ENCODE measurements at regions not wholly inside any gene's neighbourhood (a gene's known extent, or its start where the extent isn't known, plus 50 kb on each side); places are given as distances from the start of the nearest gene placed in this dataset.

- TF ChIP-seq REST (IDR thresholded peaks at IDR 0.05; ENCODE audit: insufficient read depth in 1 of 2, low read depth in 2 of 2, low read length in 2 of 2), result no peak
- TF ChIP-seq FOXP2 (optimal IDR thresholded peaks at IDR 0.05; ENCODE audit: borderline replicate concordance, extremely low read depth, extremely low read length, insufficient read depth), result no peak
- TF ChIP-seq TAF1 (IDR thresholded peaks at IDR 0.05; ENCODE audit: borderline replicate concordance, insufficient read depth, low read length), result no peak
- TF ChIP-seq POLR2AphosphoS5 (IDR thresholded peaks at IDR 0.05; ENCODE audit: low read depth, low read length), result no peak
- TF ChIP-seq SIN3A (IDR thresholded peaks at IDR 0.05; ENCODE audit: borderline replicate concordance, insufficient read depth, low read length), result no peak
These were observed 92.0 kb downstream of the ZNF608 start for GRCh38 chr5:124654418-124654817.

DNA sequence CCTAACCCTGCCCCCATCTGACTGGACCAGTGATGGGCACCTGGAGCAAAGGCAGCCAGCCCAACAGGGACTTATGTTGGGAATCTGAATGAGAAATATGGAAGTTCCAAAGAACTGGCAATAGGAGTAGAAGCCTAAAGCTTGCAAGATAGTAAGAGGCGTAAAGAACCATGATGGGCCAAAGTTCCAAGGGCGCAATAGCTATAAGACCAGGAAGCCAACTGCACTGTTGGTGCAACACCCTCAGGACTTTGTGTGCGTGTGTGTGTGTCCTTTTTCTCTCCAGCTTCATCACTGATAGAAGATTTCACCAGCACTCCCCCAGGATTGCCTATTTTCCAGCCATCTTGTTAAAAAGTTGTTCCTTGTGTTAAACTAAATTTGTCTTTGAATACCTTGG is 92.8 kb downstream of the ZNF608 start:
- TF ChIP-seq SIN3A (IDR thresholded peaks at IDR 0.05; ENCODE audit: borderline replicate concordance, insufficient read depth, low read length) (no peak), TAF1 (IDR thresholded peaks at IDR 0.05; ENCODE audit: borderline replicate concordance, insufficient read depth, low read length) (no peak), POLR2AphosphoS5 (IDR thresholded peaks at IDR 0.05; ENCODE audit: low read depth, low read length) (no peak), REST (IDR thresholded peaks at IDR 0.05; ENCODE audit: insufficient read depth in 1 of 2, low read depth in 2 of 2, low read length in 2 of 2) (no peak), FOXP2 (optimal IDR thresholded peaks at IDR 0.05; ENCODE audit: borderline replicate concordance, extremely low read depth, extremely low read length, insufficient read depth) (no peak)

GRCh38 chr5:124652892-124653441 is 93.5 kb downstream of the ZNF608 start:
- TF ChIP-seq SIN3A (IDR thresholded peaks at IDR 0.05; ENCODE audit: borderline replicate concordance, insufficient read depth, low read length) (no peak), TAF1 (IDR thresholded peaks at IDR 0.05; ENCODE audit: borderline replicate concordance, insufficient read depth, low read length) (no peak), FOXP2 (optimal IDR thresholded peaks at IDR 0.05; ENCODE audit: borderline replicate concordance, extremely low read depth, extremely low read length, insufficient read depth) (no peak), REST (IDR thresholded peaks at IDR 0.05; ENCODE audit: insufficient read depth in 1 of 2, low read depth in 2 of 2, low read length in 2 of 2) (no peak), POLR2AphosphoS5 (IDR thresholded peaks at IDR 0.05; ENCODE audit: low read depth, low read length) (no peak)

GRCh38 chr5:124652514-124652819 is 94.0 kb downstream of the ZNF608 start:
- TF ChIP-seq FOXP2 (optimal IDR thresholded peaks at IDR 0.05; ENCODE audit: borderline replicate concordance, extremely low read depth, extremely low read length, insufficient read depth) (no peak), REST (IDR thresholded peaks at IDR 0.05; ENCODE audit: insufficient read depth in 1 of 2, low read depth in 2 of 2, low read length in 2 of 2) (no peak), TAF1 (IDR thresholded peaks at IDR 0.05; ENCODE audit: borderline replicate concordance, insufficient read depth, low read length) (no peak), POLR2AphosphoS5 (IDR thresholded peaks at IDR 0.05; ENCODE audit: low read depth, low read length) (no peak), SIN3A (IDR thresholded peaks at IDR 0.05; ENCODE audit: borderline replicate concordance, insufficient read depth, low read length) (no peak)
